ENCODE measurements at regions not wholly inside any gene's neighbourhood (a gene's known extent, or its start where the extent isn't known, plus 50 kb on each side); places are given as distances from the start of the nearest gene placed in this dataset.

GRCh38 chr22:48247829-48248228, 1485.4 kb downstream of the TBC1D22A start:
- TF ChIP-seq EZH2phosphoT487 (IDR thresholded peaks at IDR 0.05; ENCODE audit: borderline replicate concordance) (no peak), CTCF (conservative IDR thresholded peaks at IDR 0.05; ENCODE audit: low read length) (no peak)
